ENCODE measurements at regions not wholly inside any gene's neighbourhood (a gene's known extent, or its start where the extent isn't known, plus 50 kb on each side); places are given as distances from the start of the nearest gene placed in this dataset.
"Not testable (repeated sequence)": the region's sequence is repeated elsewhere in the genome, so short reads cannot be mapped to it uniquely, and the experiment has no call there.

GRCh38 chrX:98203800-98204199, 1320.1 kb downstream of the RPA4 start:
- in situ Hi-C loops (cut with MboI; ENCODE audit: low pct_unique_long_range_greater_than_20kb, low sequenced_read_pairs, unreplicated experiment), result no loop called here
- DNase-seq (ENCODE audit: low spot score), result no peak
- TF ChIP-seq CTCF (IDR thresholded peaks at IDR 0.05; ENCODE audit: extremely low read depth, insufficient read depth, missing control alignments), result no peak

GRCh38 chrX:98207947-98208346, 1324.2 kb downstream of the RPA4 start:
- in situ Hi-C loops (cut with MboI; ENCODE audit: low pct_unique_long_range_greater_than_20kb, low sequenced_read_pairs, unreplicated experiment), result no loop called here
- no peak for DNase-seq (ENCODE audit: low spot score)

GRCh38 chrX:98231003-98231402, 1347.3 kb downstream of the RPA4 start:
- TF ChIP-seq CTCF (IDR thresholded peaks at IDR 0.05; ENCODE audit: extremely low read depth, insufficient read depth, missing control alignments), result no peak
- in situ Hi-C loops (cut with MboI; ENCODE audit: low pct_unique_long_range_greater_than_20kb, low sequenced_read_pairs, unreplicated experiment), result no loop called here
- no peak for DNase-seq (ENCODE audit: low spot score)

More at GRCh38 chrX:98207947-98208346, 1324.2 kb downstream of the RPA4 start:
- TF ChIP-seq CTCF (IDR thresholded peaks at IDR 0.05; ENCODE audit: extremely low read depth, insufficient read depth, missing control alignments), result no peak

GRCh38 chrX:98240061-98240460, 1356.4 kb downstream of the RPA4 start:
- DNase-seq (ENCODE audit: low spot score); in situ Hi-C loops (cut with MboI; ENCODE audit: low pct_unique_long_range_greater_than_20kb, low sequenced_read_pairs, unreplicated experiment): not testable (repeated sequence)

- in situ Hi-C loops (cut with MboI; ENCODE audit: low pct_unique_long_range_greater_than_20kb, low sequenced_read_pairs, unreplicated experiment), result no loop called here
- DNase-seq (ENCODE audit: low spot score), result no peak
- no peak for TF ChIP-seq CTCF (IDR thresholded peaks at IDR 0.05; ENCODE audit: extremely low read depth, insufficient read depth, missing control alignments)
Observed at GRCh38 chrX:98263135-98263534, 1379.4 kb downstream of the RPA4 start.

GRCh38 chrX:98289726-98290125, 1406.0 kb downstream of the RPA4 start:
- in situ Hi-C loops (cut with MboI; ENCODE audit: low pct_unique_long_range_greater_than_20kb, low sequenced_read_pairs, unreplicated experiment), result no loop called here
- DNase-seq (ENCODE audit: low spot score), result no peak
- TF ChIP-seq CTCF (IDR thresholded peaks at IDR 0.05; ENCODE audit: extremely low read depth, insufficient read depth, missing control alignments), result no peak

- TF ChIP-seq CTCF (IDR thresholded peaks at IDR 0.05; ENCODE audit: extremely low read depth, insufficient read depth, missing control alignments), result no peak
- DNase-seq (ENCODE audit: low spot score), result no peak
- in situ Hi-C loops (cut with MboI; ENCODE audit: low pct_unique_long_range_greater_than_20kb, low sequenced_read_pairs, unreplicated experiment), result no loop called here
Observed at GRCh38 chrX:98294310-98294709, 1410.6 kb downstream of the RPA4 start.
